Neutrophil (primary cell): ENCODE measurements at regions not wholly inside any gene's neighbourhood (a gene's known extent, or its start where the extent isn't known, plus 50 kb on each side); places are given as distances from the start of the nearest gene placed in this dataset.

Experiments
- H3K27ac ChIP-seq: fragments of 200-600 bp; sonication (generic); 2 replicates; pipeline ENCODE4 v1.5.1; 2016; ENCODE audit warnings: mild to moderate bottlenecking, moderate library complexity
- H3K27me3 ChIP-seq: fragments of 200-600 bp; sonication (generic); 2 replicates; pipeline ENCODE4 v1.6.0; 2016; ENCODE audit warnings: mild to moderate bottlenecking
- H3K36me3 ChIP-seq: fragments of 200-600 bp; sonication (generic); 2 replicates; pipeline ENCODE4 v1.5.1; 2017
- H3K4me1 ChIP-seq, 2 experiments: fragments of 200-600 bp in 1 of 2; sonication (generic) in 1 of 2; 1 replicate in 1 of 2; 2 replicates in 1 of 2; pipeline versions ENCODE4 v1.5.1 to v1.6.1; 2013 to 2016; ENCODE audit warnings: low read depth in 1 of 2, low read length in 1 of 2, mild to moderate bottlenecking in 1 of 2, moderate library complexity in 1 of 2; ENCODE audit not compliant: control insufficient read depth in 1 of 2, insufficient read depth in 1 of 2
- H3K4me3 ChIP-seq, 2 experiments: fragments of 200-600 bp in 1 of 2; sonication (generic) in 1 of 2; 1 replicate in 1 of 2; 2 replicates in 1 of 2; pipeline ENCODE4 v1.5.1; 2013 to 2016; ENCODE audit warnings: low read depth in 1 of 2, low read length in 1 of 2, mild to moderate bottlenecking in 1 of 2, moderate library complexity in 1 of 2
- H3K9me3 ChIP-seq: fragments of 200-600 bp; sonication (generic); 2 replicates; pipeline ENCODE4 v1.5.1; 2016
- TF ChIP-seq, protein P1 (sequence below): fragments of 200-600 bp; sonication (generic); IDR thresholded peaks from 2 replicates; pipeline ENCODE4 v1.5.1; 2016; ENCODE audit warnings: antibody characterized with exemption

- TF ChIP-seq, protein P1, sequence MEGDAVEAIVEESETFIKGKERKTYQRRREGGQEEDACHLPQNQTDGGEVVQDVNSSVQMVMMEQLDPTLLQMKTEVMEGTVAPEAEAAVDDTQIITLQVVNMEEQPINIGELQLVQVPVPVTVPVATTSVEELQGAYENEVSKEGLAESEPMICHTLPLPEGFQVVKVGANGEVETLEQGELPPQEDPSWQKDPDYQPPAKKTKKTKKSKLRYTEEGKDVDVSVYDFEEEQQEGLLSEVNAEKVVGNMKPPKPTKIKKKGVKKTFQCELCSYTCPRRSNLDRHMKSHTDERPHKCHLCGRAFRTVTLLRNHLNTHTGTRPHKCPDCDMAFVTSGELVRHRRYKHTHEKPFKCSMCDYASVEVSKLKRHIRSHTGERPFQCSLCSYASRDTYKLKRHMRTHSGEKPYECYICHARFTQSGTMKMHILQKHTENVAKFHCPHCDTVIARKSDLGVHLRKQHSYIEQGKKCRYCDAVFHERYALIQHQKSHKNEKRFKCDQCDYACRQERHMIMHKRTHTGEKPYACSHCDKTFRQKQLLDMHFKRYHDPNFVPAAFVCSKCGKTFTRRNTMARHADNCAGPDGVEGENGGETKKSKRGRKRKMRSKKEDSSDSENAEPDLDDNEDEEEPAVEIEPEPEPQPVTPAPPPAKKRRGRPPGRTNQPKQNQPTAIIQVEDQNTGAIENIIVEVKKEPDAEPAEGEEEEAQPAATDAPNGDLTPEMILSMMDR: no peak
- no peak overlapping the region for H3K4me3 ChIP-seq
- H3K27ac ChIP-seq: no peak overlapping the region
- no peaks in the 10 kb centered on the region for H3K9me3 ChIP-seq
- no peaks in the 10 kb centered on the region for H3K27me3 ChIP-seq
- no peaks in the 10 kb centered on the region for H3K36me3 ChIP-seq
- no peaks in the 10 kb centered on the region for H3K4me1 ChIP-seq
Measured at GRCh38 chr5:165844571-165844970, 2339.2 kb downstream of the MAT2B start.

GRCh38 chr5:165858118-165858517 lies 2352.7 kb downstream of the MAT2B start:
- H3K4me3 ChIP-seq: no peak overlapping the region
- H3K27me3 ChIP-seq: no peaks in the 10 kb centered on the region
- H3K36me3 ChIP-seq: no peaks in the 10 kb centered on the region
- no peak overlapping the region for H3K27ac ChIP-seq
- TF ChIP-seq, protein P1: no peak
- no peaks in the 10 kb centered on the region for H3K4me1 ChIP-seq
- no peaks in the 10 kb centered on the region for H3K9me3 ChIP-seq

DNA sequence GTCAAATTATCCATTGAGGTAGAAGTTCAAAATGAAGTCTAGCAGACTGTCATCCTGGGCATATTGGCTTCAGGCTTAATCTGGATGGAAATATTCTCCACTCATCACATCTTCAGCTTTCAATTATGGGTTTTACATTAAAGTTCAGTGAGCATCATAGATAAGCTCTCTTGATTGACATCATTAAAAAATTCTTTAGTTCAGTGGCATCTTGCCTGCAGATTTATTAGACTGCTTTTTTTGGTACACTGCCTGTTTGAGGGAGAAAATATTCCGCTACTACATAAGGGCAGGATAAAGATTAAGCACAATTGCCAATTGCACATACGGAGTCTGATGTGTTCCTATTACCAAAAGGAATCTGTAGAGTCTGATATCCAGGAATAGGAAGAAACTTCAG lies 2353.8 kb downstream of the MAT2B start:
- TF ChIP-seq, protein P1: no peak
- Histone ChIP-seq H3K4me3 (no peak overlapping the region), H3K27ac (no peak overlapping the region), H3K9me3 (no peaks in the 10 kb centered on the region), H3K36me3 (no peaks in the 10 kb centered on the region), H3K27me3 (no peaks in the 10 kb centered on the region), H3K4me1 (no peaks in the 10 kb centered on the region)

DNA sequence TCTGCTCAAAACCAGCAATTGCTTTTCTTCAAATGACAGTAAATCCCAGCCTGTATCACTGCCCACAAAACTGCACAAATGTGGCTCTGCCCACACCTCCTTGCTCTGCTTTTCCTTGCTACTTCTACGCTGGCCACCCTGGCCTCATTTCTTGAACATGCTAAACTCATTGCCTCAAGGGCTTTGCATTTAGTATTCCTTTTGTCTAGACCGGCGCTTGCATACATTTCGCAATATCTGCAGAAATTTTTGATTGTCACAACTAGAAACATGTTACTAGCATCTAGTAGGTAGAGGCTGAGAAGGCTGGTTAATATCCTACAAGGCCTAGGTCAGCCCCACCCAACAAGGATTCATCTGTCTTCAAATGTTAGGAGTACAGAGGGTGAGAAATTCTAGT lies 2357.8 kb downstream of the MAT2B start:
- Histone ChIP-seq H3K36me3 (no peaks in the 10 kb centered on the region), H3K9me3 (no peaks in the 10 kb centered on the region)

DNA sequence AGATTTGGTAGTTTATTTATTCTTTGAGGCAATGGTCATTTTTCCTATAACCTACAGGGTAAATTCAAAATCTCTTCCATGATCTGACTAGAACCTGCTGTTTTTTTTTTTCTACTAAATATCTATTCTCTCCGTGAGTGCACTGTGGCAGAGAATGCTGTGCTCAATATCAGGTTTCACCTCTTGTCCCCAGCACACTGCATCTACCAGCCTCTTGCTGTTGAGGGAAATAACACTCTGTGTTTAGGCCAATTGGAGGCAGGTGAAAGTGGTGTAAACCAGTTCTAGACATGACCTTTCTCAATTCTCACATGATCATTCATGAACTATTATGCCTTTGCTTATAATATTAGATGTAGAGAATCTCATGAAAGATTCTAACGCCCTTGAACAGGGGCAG lies 2365.9 kb downstream of the MAT2B start:
- H3K27ac ChIP-seq: no peak overlapping the region
- H3K27me3 ChIP-seq: no peaks in the 10 kb centered on the region
- no peak overlapping the region for H3K4me3 ChIP-seq
- H3K36me3 ChIP-seq: no peaks in the 10 kb centered on the region
- no peaks in the 10 kb centered on the region for H3K4me1 ChIP-seq
- TF ChIP-seq, protein P1: no peak
- H3K9me3 ChIP-seq: no peaks in the 10 kb centered on the region

More for the DNA sequence above, 2357.8 kb downstream of the MAT2B start:
- TF ChIP-seq, protein P1: no peak
- H3K4me3 ChIP-seq: no peak overlapping the region
- H3K27me3 ChIP-seq: no peaks in the 10 kb centered on the region
- no peaks in the 10 kb centered on the region for H3K4me1 ChIP-seq
- H3K27ac ChIP-seq: no peak overlapping the region

GRCh38 chr5:165874851-165875250 lies 2369.4 kb downstream of the MAT2B start:
- TF ChIP-seq, protein P1: no peak
- Histone ChIP-seq H3K36me3 (no peaks in the 10 kb centered on the region), H3K9me3 (no peaks in the 10 kb centered on the region), H3K4me3 (no peak overlapping the region), H3K27ac (no peak overlapping the region), H3K4me1 (no peaks in the 10 kb centered on the region), H3K27me3 (no peaks in the 10 kb centered on the region)
